ENCODE measurements at regions not wholly inside any gene's neighbourhood (a gene's known extent, or its start where the extent isn't known, plus 50 kb on each side); places are given as distances from the start of the nearest gene placed in this dataset.

GRCh38 chr1:230012093-230012393, 55.0 kb upstream of the GALNT2 start:
- no peak for TF ChIP-seq CTCF (IDR thresholded peaks at IDR 0.05; ENCODE audit: low read depth, low read length)
- no peak for TF ChIP-seq EZH2phosphoT487 (IDR thresholded peaks at IDR 0.05; ENCODE audit: low read depth)

All from OCI-LY3 (cell line).